ENCODE measurements at regions not wholly inside any gene's neighbourhood (a gene's known extent, or its start where the extent isn't known, plus 50 kb on each side); places are given as distances from the start of the nearest gene placed in this dataset.

DNA sequence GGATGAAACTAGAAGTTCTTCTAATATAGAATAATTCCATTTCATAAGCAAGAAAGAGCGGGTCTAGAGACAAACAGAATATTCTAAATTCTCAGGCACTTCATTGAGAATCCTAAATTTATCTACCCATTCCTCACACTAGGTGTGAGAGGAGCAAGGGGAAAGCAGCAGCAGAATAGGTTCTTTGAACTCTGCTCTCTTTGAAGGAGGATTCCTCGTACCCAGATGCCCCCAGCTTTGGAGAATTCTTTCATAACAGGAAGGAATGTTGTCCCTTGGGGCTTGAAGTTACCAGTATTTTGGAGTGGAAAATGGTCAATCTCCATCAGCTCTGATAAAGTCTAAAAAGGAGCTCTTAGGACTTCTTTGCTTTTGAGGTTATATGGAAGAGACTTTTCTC lies 59.7 kb upstream of the RASGEF1B start:
- intact Hi-C loops (cut with DNase I) = no loop called here
- DNase-seq = no peak
- 69 to 70% methylated on average over 2 of the region's 2 CpGs for WGBS, 2 donors
- Histone ChIP-seq H3K9me3 (peaks cover 0 to 7% (median 0%) of the 10 kb centered on the region in 3 donors), H3K27ac (no peak overlapping the region), H3K27me3 (no peaks in the 10 kb centered on the region), H3K36me3 (no peaks in the 10 kb centered on the region), H3K4me1 (no peaks in the 10 kb centered on the region), H3K4me3 (no peak overlapping the region)
- no peak for TF ChIP-seq POLR2A (IDR thresholded peaks at IDR 0.05)
- TF ChIP-seq, protein P1, sequence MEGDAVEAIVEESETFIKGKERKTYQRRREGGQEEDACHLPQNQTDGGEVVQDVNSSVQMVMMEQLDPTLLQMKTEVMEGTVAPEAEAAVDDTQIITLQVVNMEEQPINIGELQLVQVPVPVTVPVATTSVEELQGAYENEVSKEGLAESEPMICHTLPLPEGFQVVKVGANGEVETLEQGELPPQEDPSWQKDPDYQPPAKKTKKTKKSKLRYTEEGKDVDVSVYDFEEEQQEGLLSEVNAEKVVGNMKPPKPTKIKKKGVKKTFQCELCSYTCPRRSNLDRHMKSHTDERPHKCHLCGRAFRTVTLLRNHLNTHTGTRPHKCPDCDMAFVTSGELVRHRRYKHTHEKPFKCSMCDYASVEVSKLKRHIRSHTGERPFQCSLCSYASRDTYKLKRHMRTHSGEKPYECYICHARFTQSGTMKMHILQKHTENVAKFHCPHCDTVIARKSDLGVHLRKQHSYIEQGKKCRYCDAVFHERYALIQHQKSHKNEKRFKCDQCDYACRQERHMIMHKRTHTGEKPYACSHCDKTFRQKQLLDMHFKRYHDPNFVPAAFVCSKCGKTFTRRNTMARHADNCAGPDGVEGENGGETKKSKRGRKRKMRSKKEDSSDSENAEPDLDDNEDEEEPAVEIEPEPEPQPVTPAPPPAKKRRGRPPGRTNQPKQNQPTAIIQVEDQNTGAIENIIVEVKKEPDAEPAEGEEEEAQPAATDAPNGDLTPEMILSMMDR (IDR thresholded peaks at IDR 0.05) = no peak

GRCh38 chr4:81528979-81529378 lies 57.3 kb upstream of the RASGEF1B start:
- no peaks in the 10 kb centered on the region for H3K27me3 ChIP-seq
- no peaks in the 10 kb centered on the region for H3K4me1 ChIP-seq
- H3K9me3 ChIP-seq = peaks cover 0 to 7% (median 0%) of the 10 kb centered on the region in 3 donors
- H3K4me3 ChIP-seq = no peak overlapping the region
- DNase-seq = no peak
- intact Hi-C loops (cut with DNase I) = no loop called here
- no peak for TF ChIP-seq POLR2A (IDR thresholded peaks at IDR 0.05)
- TF ChIP-seq, protein P1 (IDR thresholded peaks at IDR 0.05) = no peak
- H3K36me3 ChIP-seq = no peaks in the 10 kb centered on the region
- H3K27ac ChIP-seq = no peak overlapping the region
- WGBS, 2 donors = 89 to 94% methylated on average over 3 of the region's 3 CpGs

GRCh38 chr4:81528200-81528599 lies 56.5 kb upstream of the RASGEF1B start:
- H3K27ac ChIP-seq = no peak overlapping the region
- DNase-seq = no peak
- intact Hi-C loops (cut with DNase I) = no loop called here
- no peak for TF ChIP-seq POLR2A (IDR thresholded peaks at IDR 0.05)
- TF ChIP-seq, protein P1 (IDR thresholded peaks at IDR 0.05) = no peak
- H3K4me3 ChIP-seq = no peak overlapping the region
- no peaks in the 10 kb centered on the region for H3K36me3 ChIP-seq
- no peaks in the 10 kb centered on the region for H3K27me3 ChIP-seq
- H3K4me1 ChIP-seq = no peaks in the 10 kb centered on the region
- peaks cover 0 to 7% (median 0%) of the 10 kb centered on the region in 3 donors for H3K9me3 ChIP-seq
- no CpG with 5 or more reads among the region's 2 CpGs for WGBS, 2 donors

GRCh38 chr4:81527709-81528108 lies 56.0 kb upstream of the RASGEF1B start:
- intact Hi-C loops (cut with DNase I) = no loop called here
- Histone ChIP-seq H3K9me3 (peaks cover 0 to 7% (median 0%) of the 10 kb centered on the region in 3 donors), H3K27me3 (no peaks in the 10 kb centered on the region), H3K4me3 (no peak overlapping the region), H3K36me3 (no peaks in the 10 kb centered on the region), H3K27ac (no peak overlapping the region), H3K4me1 (no peaks in the 10 kb centered on the region)
- TF ChIP-seq, protein P1 (IDR thresholded peaks at IDR 0.05) = no peak
- no peak for TF ChIP-seq POLR2A (IDR thresholded peaks at IDR 0.05)
- 100% methylated on average over 1 of the region's 1 CpG; no CpG with 5 or more reads in 1 of the 2 donors for WGBS, 2 donors
- no peak for DNase-seq

DNA sequence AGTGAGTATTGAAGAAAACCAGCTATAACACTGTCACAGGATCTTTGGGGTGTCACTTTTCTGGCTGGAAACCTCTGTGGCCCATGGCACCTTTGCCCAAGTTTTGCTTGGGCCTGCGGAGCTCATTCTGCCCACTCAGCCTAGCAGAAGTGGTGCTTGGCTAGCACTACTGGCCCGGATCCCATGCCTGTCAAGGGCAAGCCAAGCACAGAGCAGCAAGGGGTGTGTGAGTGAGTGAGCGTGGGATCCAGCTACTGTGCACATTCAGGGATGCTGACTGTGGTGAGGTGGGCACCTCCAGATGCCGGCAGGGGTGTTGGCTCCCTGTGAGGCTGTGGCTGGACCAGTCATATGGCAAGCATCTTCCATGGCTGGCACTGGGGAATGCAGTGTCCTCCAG lies 55.4 kb upstream of the RASGEF1B start:
- H3K27me3 ChIP-seq = no peaks in the 10 kb centered on the region
- 80 to 83% methylated on average over 1 to 4 of the region's 4 CpGs for WGBS, 2 donors
- no peak for TF ChIP-seq POLR2A (IDR thresholded peaks at IDR 0.05)
- TF ChIP-seq, protein P1 (IDR thresholded peaks at IDR 0.05) = no peak
- no peak for DNase-seq
- peaks cover 0 to 7% (median 0%) of the 10 kb centered on the region in 3 donors for H3K9me3 ChIP-seq
- no peaks in the 10 kb centered on the region for H3K4me1 ChIP-seq
- H3K27ac ChIP-seq = no peak overlapping the region
- intact Hi-C loops (cut with DNase I) = no loop called here
- no peaks in the 10 kb centered on the region for H3K36me3 ChIP-seq
- no peak overlapping the region for H3K4me3 ChIP-seq

Measured in esophagus squamous epithelium (tissue), 5 donors.